ENCODE measurements at regions not wholly inside any gene's neighbourhood (a gene's known extent, or its start where the extent isn't known, plus 50 kb on each side); places are given as distances from the start of the nearest gene placed in this dataset.
"Not testable (repeated sequence)": the region's sequence is repeated elsewhere in the genome, so short reads cannot be mapped to it uniquely, and the experiment has no call there.

- DNase-seq: no peak
- no peaks in the 10 kb centered on the region for H3K9me2 ChIP-seq (ENCODE audit: insufficient read depth)
- in situ Hi-C loops (cut with MboI): no loop called here
- no peak overlapping the region for H3K4me2 ChIP-seq (ENCODE audit: unreplicated experiment)
- no peak overlapping the region for H3K9ac ChIP-seq
- no peak overlapping the region for H3K4me3 ChIP-seq
- no peaks in the 10 kb centered on the region for H3K27me3 ChIP-seq (replicated peaks; ENCODE audit: insufficient read depth)
- H4K20me1 ChIP-seq (ENCODE audit: insufficient read depth): no peaks in the 10 kb centered on the region
- TF ChIP-seq EZH2 (IDR thresholded peaks at IDR 0.05; ENCODE audit: insufficient read depth, poor library complexity, severe bottlenecking): no peak
- no peak for TF ChIP-seq EZH2phosphoT487 (IDR thresholded peaks at IDR 0.05; ENCODE audit: insufficient read depth, low read depth)
- H3K27ac ChIP-seq: no peak overlapping the region
- no peaks in the 10 kb centered on the region for H3F3A ChIP-seq (ENCODE audit: insufficient read depth)
- WGBS, 2 experiments (ENCODE audit: low coverage in 1 of 2, low lambda C conversion rate in 2 of 2, missing lambda C conversion rate in 2 of 2): 38 to 41% methylated on average over 4 of the region's 4 CpGs
- H3K9me3 ChIP-seq (ENCODE audit: low read depth): no peaks in the 10 kb centered on the region
- H3K79me2 ChIP-seq (ENCODE audit: insufficient read depth): no peaks in the 10 kb centered on the region
- H2AFZ ChIP-seq: no peak overlapping the region
- H3K4me1 ChIP-seq (ENCODE audit: insufficient read depth): no peaks in the 10 kb centered on the region
- H3K36me3 ChIP-seq (ENCODE audit: low read depth): no peaks in the 10 kb centered on the region
Observed at GRCh38 chrX:118286066-118286762, 59.7 kb upstream of the WDR44 start.

DNA sequence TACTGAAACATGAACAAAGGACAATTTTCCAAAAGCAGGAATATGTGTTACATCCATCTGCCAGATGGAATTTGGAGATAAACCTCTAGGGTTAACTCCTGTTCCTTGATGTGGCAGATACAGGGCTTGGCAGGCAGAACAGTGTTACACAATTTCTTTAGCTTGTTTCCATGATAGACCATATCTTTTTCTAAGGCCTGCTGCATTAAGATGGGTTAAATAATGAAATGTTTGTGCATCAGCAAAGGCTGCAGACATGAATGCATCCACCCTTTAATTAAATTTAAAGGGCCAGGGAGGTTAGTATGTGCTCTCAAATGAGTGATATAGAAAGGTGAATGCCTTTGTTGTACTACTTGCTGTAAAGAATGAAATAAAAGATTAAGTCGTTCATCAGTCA is 50.1 kb upstream of the WDR44 start:
- H3K27ac ChIP-seq; H4K20me1 ChIP-seq (ENCODE audit: insufficient read depth); H3K9me3 ChIP-seq (ENCODE audit: low read depth); H3K4me3 ChIP-seq; H3F3A ChIP-seq (ENCODE audit: insufficient read depth); DNase-seq; H3K4me2 ChIP-seq (ENCODE audit: unreplicated experiment); H3K27me3 ChIP-seq (replicated peaks; ENCODE audit: insufficient read depth); H3K9me2 ChIP-seq (ENCODE audit: insufficient read depth); H3K79me2 ChIP-seq (ENCODE audit: insufficient read depth); H3K9ac ChIP-seq; H2AFZ ChIP-seq; H3K36me3 ChIP-seq (ENCODE audit: low read depth); H3K4me1 ChIP-seq (ENCODE audit: insufficient read depth); in situ Hi-C loops (cut with MboI): not testable (repeated sequence)
- WGBS, 2 experiments (ENCODE audit: low coverage in 1 of 2, low lambda C conversion rate in 2 of 2, missing lambda C conversion rate in 2 of 2): 45 to 56% methylated on average over 1 of the region's 1 CpG

All from GM23248 (cell line).